ENCODE measurements at regions not wholly inside any gene's neighbourhood (a gene's known extent, or its start where the extent isn't known, plus 50 kb on each side); places are given as distances from the start of the nearest gene placed in this dataset.
"Not testable (repeated sequence)": the region's sequence is repeated elsewhere in the genome, so short reads cannot be mapped to it uniquely, and the experiment has no call there.

GRCh38 chr6:141969768-141970415 is 162.8 kb upstream of the GJE1 start:
- not testable (repeated sequence) for DNase-seq (ENCODE audit: low read depth)

- peak; percentile 49 for DNase-seq (ENCODE audit: low read depth)
These were observed 163.5 kb upstream of the GJE1 start for GRCh38 chr6:141969201-141969600.

- no peak for DNase-seq (ENCODE audit: low read depth)
These were observed 164.1 kb upstream of the GJE1 start for GRCh38 chr6:141968632-141969031.

- DNase-seq (ENCODE audit: low read depth) = no peak
These were observed 167.6 kb upstream of the GJE1 start for GRCh38 chr6:141965016-141965545.

- peak; percentile 52 for DNase-seq (ENCODE audit: low read depth)
These were observed 169.0 kb upstream of the GJE1 start for GRCh38 chr6:141963543-141964295.

- no peak for DNase-seq (ENCODE audit: low read depth)
These were observed 175.5 kb upstream of the GJE1 start for GRCh38 chr6:141957271-141957670.

- DNase-seq (ENCODE audit: low read depth) = no peak
These were observed 175.9 kb upstream of the GJE1 start for GRCh38 chr6:141956868-141957267.

GRCh38 chr6:141956046-141956761 is 176.5 kb upstream of the GJE1 start:
- peak; percentile 8 for DNase-seq (ENCODE audit: low read depth)

- no peak for DNase-seq (ENCODE audit: low read depth)
These were observed 179.7 kb upstream of the GJE1 start for GRCh38 chr6:141953072-141953471.

- peak; percentile 15 for DNase-seq (ENCODE audit: low read depth)
These were observed 186.2 kb upstream of the GJE1 start for GRCh38 chr6:141946502-141946901.

- DNase-seq (ENCODE audit: low read depth) = no peak
These were observed 194.1 kb upstream of the GJE1 start for GRCh38 chr6:141938664-141939063.

GRCh38 chr6:141932685-141933084 is 200.0 kb upstream of the GJE1 start:
- no peak for DNase-seq (ENCODE audit: low read depth)

GRCh38 chr6:141926200-141926900 is 206.4 kb upstream of the GJE1 start:
- not testable (repeated sequence) for DNase-seq (ENCODE audit: low read depth)

GRCh38 chr6:141925001-141925400 is 207.7 kb upstream of the GJE1 start:
- peak; percentile 33 for DNase-seq (ENCODE audit: low read depth)

- no peak for DNase-seq (ENCODE audit: low read depth)
These were observed 209.8 kb upstream of the GJE1 start for GRCh38 chr6:141922898-141923297.

- DNase-seq (ENCODE audit: low read depth) = not testable (repeated sequence)
These were observed 215.8 kb upstream of the GJE1 start for GRCh38 chr6:141916682-141917505.

GRCh38 chr6:141914646-141915045 is 218.1 kb upstream of the GJE1 start:
- DNase-seq (ENCODE audit: low read depth) = no peak

- DNase-seq (ENCODE audit: low read depth) = no peak
These were observed 226.1 kb upstream of the GJE1 start for GRCh38 chr6:141906569-141907080.

- no peak for DNase-seq (ENCODE audit: low read depth)
These were observed 242.1 kb upstream of the GJE1 start for GRCh38 chr6:141890661-141891060.

- no peak for DNase-seq (ENCODE audit: low read depth)
These were observed 247.9 kb upstream of the GJE1 start for GRCh38 chr6:141884850-141885249.

- DNase-seq (ENCODE audit: low read depth) = no peak
These were observed 254.0 kb upstream of the GJE1 start for GRCh38 chr6:141878686-141879085.
